Hematopoietic multipotent progenitor cell treated with erythropoietin and hydrocortisone succinate and interleukin-3 and kit ligand, for 15 days (in vitro differentiated cells): ENCODE measurements at regions not wholly inside any gene's neighbourhood (a gene's known extent, or its start where the extent isn't known, plus 50 kb on each side); places are given as distances from the start of the nearest gene placed in this dataset.

Experiments
- DNase-seq: peaks from one replicate; pipeline ENCODE4 v3.0.0-alpha.2; 2015; ENCODE audit warnings: low spot score

GRCh38 chr6:110033101-110033500 lies 55.0 kb downstream of the GPR6 start:
- DNase-seq: no peak

- DNase-seq: no peak
Observed at GRCh38 chr6:110033749-110034666, 55.9 kb downstream of the GPR6 start.

GRCh38 chr6:110034667-110035036 lies 56.5 kb downstream of the GPR6 start:
- DNase-seq: no peak

- no peak for DNase-seq
Observed at GRCh38 chr6:110035321-110035720, 57.2 kb downstream of the GPR6 start.

- DNase-seq: no peak
Observed at GRCh38 chr6:110036408-110037302, 58.5 kb downstream of the GPR6 start.

- no peak for DNase-seq
Observed at GRCh38 chr6:110037726-110038295, 59.7 kb downstream of the GPR6 start.

GRCh38 chr6:110039364-110039980 lies 61.4 kb downstream of the GPR6 start:
- peak; percentile 77 for DNase-seq

- peak; percentile 4 for DNase-seq
Observed at GRCh38 chr6:110039981-110040383, 61.9 kb downstream of the GPR6 start.

- no peak for DNase-seq
Observed at GRCh38 chr6:110040716-110041115, 62.6 kb downstream of the GPR6 start.

GRCh38 chr6:110041126-110041525 lies 63.0 kb downstream of the GPR6 start:
- no peak for DNase-seq

GRCh38 chr6:110041830-110042229 lies 63.7 kb downstream of the GPR6 start:
- DNase-seq: no peak

GRCh38 chr6:110042670-110043296 lies 64.7 kb downstream of the GPR6 start:
- DNase-seq: no peak

GRCh38 chr6:110043366-110043994 lies 65.4 kb downstream of the GPR6 start:
- DNase-seq: no peak

GRCh38 chr6:110044096-110044495 lies 66.0 kb downstream of the GPR6 start:
- no peak for DNase-seq

- no peak for DNase-seq
Observed at GRCh38 chr6:110044622-110045021, 66.5 kb downstream of the GPR6 start.

- DNase-seq: no peak
Observed at GRCh38 chr6:110048221-110048875, 70.2 kb downstream of the GPR6 start.

- DNase-seq: no peak
Observed at GRCh38 chr6:110049696-110050439, 71.8 kb downstream of the GPR6 start.
